HepG2 (cell line): ENCODE measurements at regions not wholly inside any gene's neighbourhood (a gene's known extent, or its start where the extent isn't known, plus 50 kb on each side); places are given as distances from the start of the nearest gene placed in this dataset.

ENCODE experiments used
- ATAC-seq: fragments of 200-7000 bp; cut with Tn5 transposase; 3 replicates; pipeline ENCODE4 v1.9.1; 2020; ENCODE audit warnings: mild to moderate bottlenecking, moderate library complexity
- BruUV-seq: library from RNA; stranded (reverse); fragments of 400-500 nt; replicated peaks from 2 replicates; lab custom pipeline; 2021; lab: Mats Ljungman, UMichigan
- CTCF ChIA-PET: fragments of 300-600 bp; formaldehyde crosslinking; extraction: SDS; loops from one replicate; lab custom pipeline; 2021; ENCODE audit warnings: low total read pairs, inconsistent platforms, low intra/inter-chr PET ratio; lab: Yijun Ruan, JAX
- POLR2A ChIA-PET: fragments of 350-600 bp; sonication (Branson Sonifier 250); formaldehyde crosslinking; loops from one replicate; lab custom pipeline; 2020; ENCODE audit warnings: antibody characterized with exemption, inconsistent platforms; lab: Yijun Ruan, JAX
- DNase-seq: peaks from one replicate; pipeline ENCODE4 v3.0.0-alpha.2; 2015; ENCODE audit warnings: low spot score
- FAIRE-seq: peaks from 3 replicates; lab custom pipeline; 2011; peaks lifted over from hg19 to GRCh38; lab: Jason Lieb, UNC
- H2AFZ ChIP-seq: one replicate; pipeline ENCODE4 v1.6.1; 2011; ENCODE audit warnings: low read length, inconsistent platforms
- H3K27ac ChIP-seq: fragments of 300-600 bp; 3 replicates; pipeline ENCODE4 v1.8.0; 2011; ENCODE audit warnings: mixed run types, mild to moderate bottlenecking, mixed read lengths, low read length, inconsistent platforms; ENCODE audit not compliant: insufficient read depth; ENCODE audit errors: extremely low read length
- H3K27me3 ChIP-seq, 2 experiments: fragments of 200-600 bp in 1 of 2; 2 replicates in 1 of 2; 3 replicates in 1 of 2; pipeline versions ENCODE4 v1.6.0 to v1.8.0; 2011; ENCODE audit warnings: low read length in 2 of 2, mild to moderate bottlenecking in 2 of 2, moderate library complexity in 2 of 2, inconsistent platforms in 1 of 2; ENCODE audit not compliant: insufficient read depth in 2 of 2, control insufficient read depth in 1 of 2
- H3K36me3 ChIP-seq, 2 experiments: fragments of 200-600 bp in 1 of 2; replicated peaks in 1 of 2; 2 replicates in 1 of 2; 3 replicates in 1 of 2; pipeline versions ENCODE4 v1.5.1 to v1.8.0; 2011; ENCODE audit warnings: low read length in 2 of 2, inconsistent platforms in 1 of 2; ENCODE audit not compliant: insufficient read depth in 2 of 2, control insufficient read depth in 1 of 2
- H3K4me1 ChIP-seq: 2 replicates; pipeline ENCODE4 v1.5.1; 2012; ENCODE audit warnings: low read length, inconsistent platforms; ENCODE audit not compliant: insufficient read depth
- H3K4me2 ChIP-seq: 2 replicates; pipeline ENCODE4 v1.6.0; 2011; ENCODE audit warnings: low read depth, low read length, inconsistent platforms
- H3K4me3 ChIP-seq, 3 experiments: fragments of 200-600 bp in 1 of 3; sonication (generic), shearing (Covaris generic) in 1 of 3; replicated peaks in 1 of 3; 2 replicates each; pipeline ENCODE4 v1.5.1; 2011 to 2016; ENCODE audit warnings: low read length in 3 of 3, inconsistent platforms in 2 of 3, low read depth in 2 of 3, mild to moderate bottlenecking in 2 of 3, control low read depth in 1 of 3, mixed read lengths in 1 of 3; ENCODE audit not compliant: insufficient read depth in 1 of 3
- H3K79me2 ChIP-seq: one replicate; pipeline ENCODE4 v1.6.1; 2011; ENCODE audit warnings: low read length, inconsistent platforms; ENCODE audit not compliant: insufficient read depth
- H3K9ac ChIP-seq: 2 replicates; pipeline ENCODE4 v1.6.0; 2011; ENCODE audit warnings: mild to moderate bottlenecking, low read depth, low read length, inconsistent platforms; ENCODE audit not compliant: insufficient read depth
- H3K9me3 ChIP-seq: 2 replicates; pipeline ENCODE4 v1.5.1; 2012; ENCODE audit warnings: mild to moderate bottlenecking, low read length
- H4K20me1 ChIP-seq: 2 replicates; pipeline ENCODE4 v1.6.0; 2011; ENCODE audit warnings: inconsistent platforms, mild to moderate bottlenecking, low read length, moderate library complexity; ENCODE audit not compliant: insufficient read depth
- ADNP ChIP-seq: sonication (generic); formaldehyde crosslinking; IDR thresholded peaks from 2 replicates; pipeline ENCODE4 v1.4.0; 2020; ENCODE audit warnings: missing genetic modification reagents
- ARID3A ChIP-seq: IDR thresholded peaks from 2 replicates; pipeline ENCODE4 v1.6.1; 2012; ENCODE audit warnings: low read depth, low read length, improper control_type of control experiment
- GLMP ChIP-seq: sonication (generic); formaldehyde crosslinking; IDR thresholded peaks from 2 replicates; pipeline ENCODE4 v1.9.0; 2021; ENCODE audit warnings: missing genetic modification reagents, mild to moderate bottlenecking, borderline replicate concordance
- HOXA5 ChIP-seq: sonication (generic); formaldehyde crosslinking; IDR thresholded peaks from 2 replicates; pipeline ENCODE4 v1.4.0; 2020; ENCODE audit warnings: missing genetic modification reagents
- MLX ChIP-seq: IDR thresholded peaks from 2 replicates; pipeline ENCODE4 v1.6.1; 2016
- PTBP1 ChIP-seq: fragments of 200-400 bp; formaldehyde crosslinking; IDR thresholded peaks from 2 replicates; pipeline ENCODE4 v1.6.1; 2018; ENCODE audit warnings: low read length, low read depth; ENCODE audit not compliant: poor library complexity, severe bottlenecking
- RAD21 ChIP-seq: fragments of 450-650 bp; formaldehyde crosslinking; IDR thresholded peaks from 2 replicates; pipeline ENCODE4 v1.5.0; 2020; ENCODE audit warnings: mild to moderate bottlenecking
- RXRA ChIP-seq: sonication (generic); formaldehyde crosslinking; IDR thresholded peaks from 2 replicates; pipeline ENCODE4 v1.5.1; 2020; ENCODE audit warnings: missing genetic modification reagents
- ZBTB20 ChIP-seq: sonication (generic); formaldehyde crosslinking; IDR thresholded peaks from 2 replicates; pipeline ENCODE4 v1.8.1; 2023; ENCODE audit warnings: missing genetic modification reagents, low read depth, mild to moderate bottlenecking, borderline replicate concordance
- ZFP36L1 ChIP-seq: sonication (generic); formaldehyde crosslinking; IDR thresholded peaks from 2 replicates; pipeline ENCODE4 v1.8.0; 2022; ENCODE audit warnings: mild to moderate bottlenecking, missing genetic modification reagents, moderate library complexity
- ZNF12 ChIP-seq: sonication (generic); formaldehyde crosslinking; IDR thresholded peaks from 2 replicates; pipeline ENCODE4 v1.5.0; 2020; ENCODE audit warnings: missing genetic modification reagents
- ZNF224 ChIP-seq: sonication (generic); formaldehyde crosslinking; IDR thresholded peaks from 2 replicates; pipeline ENCODE4 v1.5.0; 2020; ENCODE audit warnings: mild to moderate bottlenecking, missing genetic modification reagents
- ZNF337 ChIP-seq: sonication (generic); formaldehyde crosslinking; IDR thresholded peaks from 2 replicates; pipeline ENCODE4 v1.5.1; 2020; ENCODE audit warnings: missing genetic modification reagents, low read depth, mild to moderate bottlenecking, borderline replicate concordance
- ZNF451 ChIP-seq: sonication (generic); formaldehyde crosslinking; IDR thresholded peaks from 2 replicates; pipeline ENCODE4 v1.5.0; 2020; ENCODE audit warnings: mild to moderate bottlenecking, missing genetic modification reagents
- ZNF556 ChIP-seq: sonication (generic); formaldehyde crosslinking; IDR thresholded peaks from 2 replicates; pipeline ENCODE4 v1.4.0; 2020; ENCODE audit warnings: mild to moderate bottlenecking, missing genetic modification reagents, borderline replicate concordance
- ZNF574 ChIP-seq: sonication (generic); formaldehyde crosslinking; IDR thresholded peaks from 2 replicates; pipeline ENCODE4 v1.4.0; 2020; ENCODE audit warnings: missing genetic modification reagents
- ZNF629 ChIP-seq: sonication (generic); formaldehyde crosslinking; conservative IDR thresholded peaks from 2 replicates; pipeline ENCODE4 v1.5.0; 2020; ENCODE audit warnings: missing genetic modification reagents
- WGBS: methylation state at CpG from one replicate; pipeline ENCODE4 v1.1.6; 2017; ENCODE audit warnings: low lambda C conversion rate; 5-methylcytosine and 5-hydroxymethylcytosine counted together
- in situ Hi-C: cut with HindIII; loops from 2 replicates; pipeline ENCODE4 v1.10.0; 2017; ENCODE audit warnings: low pct_unique_long_range_greater_than_20kb; ENCODE audit not compliant: extremely low pct_ligation_motif_present
- intact Hi-C: fragments of 100-400 bp; cut with micrococcal nuclease; formaldehyde crosslinking; loops from one replicate; pipeline ENCODE4 v1.10.0; 2022; ENCODE audit not compliant: unreplicated experiment

GRCh38 chr5:3179220-3179619, 416.4 kb upstream of the IRX1 start (continued):
- no peak for TF ChIP-seq GLMP (CRISPR knock-in tag)
- no peak for TF ChIP-seq HOXA5 (CRISPR knock-in tag)
- no peak for TF ChIP-seq MLX
- no peak for TF ChIP-seq RXRA (CRISPR knock-in tag)
- no peak for TF ChIP-seq ADNP (CRISPR knock-in tag)
- TF ChIP-seq PTBP1 = no peak
- TF ChIP-seq ZBTB20 (CRISPR knock-in tag) = no peak
- no peak for TF ChIP-seq ARID3A

GRCh38 chr5:3177338-3177737, 418.3 kb upstream of the IRX1 start:
- POLR2A ChIA-PET = no interaction called here
- intact Hi-C loops = no loop called here
- TF ChIP-seq ZNF556 (CRISPR knock-in tag) (no peak), RAD21 (CRISPR knock-in tag) (no peak), ZFP36L1 (CRISPR knock-in tag) (no peak), ZNF629 (no peak), ZNF224 (CRISPR knock-in tag) (no peak), ZNF451 (CRISPR knock-in tag) (no peak), ZNF574 (CRISPR knock-in tag) (no peak), ZNF337 (CRISPR knock-in tag) (no peak), ZNF12 (no peak)
- H3K4me3 ChIP-seq = no peak overlapping the region
- WGBS = 34% methylated on average over 5 of the region's 15 CpGs
- no peak overlapping the region for H3K27ac ChIP-seq
- H3K79me2 ChIP-seq = no peaks in the 10 kb centered on the region
- no peak overlapping the region for H3K4me2 ChIP-seq
- no peak overlapping the region for H3K9ac ChIP-seq
- BruUV-seq = no TSS peak
- H2AFZ ChIP-seq = no peak overlapping the region
- peaks cover 1 to 17% of the 10 kb centered on the region in 2 experiments for H3K27me3 ChIP-seq
- in situ Hi-C loops = no loop called here
- no peak for DNase-seq
- ATAC-seq = no peak
- H4K20me1 ChIP-seq = no peaks in the 10 kb centered on the region
- no peaks in the 10 kb centered on the region for H3K4me1 ChIP-seq
- CTCF ChIA-PET = no interaction called here
- FAIRE-seq = no peak
- no peaks in the 10 kb centered on the region for H3K9me3 ChIP-seq
- no peaks in the 10 kb centered on the region for H3K36me3 ChIP-seq
